A549 (cell line): ENCODE measurements at regions not wholly inside any gene's neighbourhood (a gene's known extent, or its start where the extent isn't known, plus 50 kb on each side); places are given as distances from the start of the nearest gene placed in this dataset.

Experiments used
- ATAC-seq, 2 experiments: fragments of 200-7000 bp in 1 of 2; fragments of >200 bp in 1 of 2; cut with Nextera tagmentation in 1 of 2; cut with Tn5 transposase in 1 of 2; 3 replicates each; pipeline versions ENCODE4 v1.8.0 to v1.9.1; 2018 to 2020; ENCODE audit warnings: mild to moderate bottlenecking in 1 of 2, moderate library complexity in 1 of 2
- CTCF ChIA-PET: fragments of 300-600 bp; sonication (Branson Sonifier 250); formaldehyde crosslinking; extraction: SDS; loops from one replicate; lab custom pipeline; 2021; ENCODE audit warnings: antibody characterized with exemption, inconsistent platforms; lab: Yijun Ruan, JAX
- POLR2A ChIA-PET: fragments of 350-600 bp; formaldehyde crosslinking; extraction: SDS; loops from one replicate; lab custom pipeline; 2021; ENCODE audit warnings: antibody characterized with exemption, inconsistent platforms; lab: Yijun Ruan, JAX
- DNase-seq, 2 experiments: peaks; one replicate each; pipeline versions ENCODE4 v3.0.0 to v3.0.0-alpha.2; 2011 to 2016; ENCODE audit warnings: low read depth in 1 of 2, low spot score in 1 of 2
- FAIRE-seq: peaks from 2 replicates; lab custom pipeline; 2011; peaks lifted over from hg19 to GRCh38; lab: Jason Lieb, UNC
- H3K27ac ChIP-seq, 2 experiments: fragments of >200 bp; sonication (Bioruptor Twin); formaldehyde crosslinking; 3 replicates each; pipeline ENCODE4 v1.5.1; 2016 to 2017
- H3K4me1 ChIP-seq: fragments of >200 bp; sonication (Bioruptor Twin); formaldehyde crosslinking; 3 replicates; pipeline ENCODE4 v1.6.1; 2016
- H3K4me2 ChIP-seq: fragments of >200 bp; sonication (Bioruptor Twin); formaldehyde crosslinking; 3 replicates; pipeline ENCODE4 v1.6.1; 2016
- H3K4me3 ChIP-seq: fragments of >200 bp; sonication (Bioruptor Twin); formaldehyde crosslinking; 3 replicates; pipeline ENCODE4 v1.5.1; 2016
- H3K9me3 ChIP-seq: fragments of >200 bp; sonication (Bioruptor Twin); formaldehyde crosslinking; 3 replicates; pipeline ENCODE4 v1.6.1; 2016
- CBX2 ChIP-seq: fragments of 200-600 bp; sonication (generic); IDR thresholded peaks from 2 replicates; pipeline ENCODE4 v1.6.1; 2016; ENCODE audit warnings: low read depth, mild to moderate bottlenecking, borderline replicate concordance
- EP300 ChIP-seq, 2 experiments: fragments of >200 bp; sonication (Bioruptor Twin); formaldehyde crosslinking; IDR thresholded peaks; 2 replicates in 1 of 2; 3 replicates in 1 of 2; pipeline ENCODE4 v1.6.1; 2016 to 2017
- FOSB ChIP-seq: fragments of 250-450 bp; sonication (Bioruptor Pico); IDR thresholded peaks from 2 replicates; pipeline ENCODE4 v1.5.0; 2020; ENCODE audit warnings: mild to moderate bottlenecking, moderate library complexity
- GATA3 ChIP-seq: IDR thresholded peaks from 2 replicates; pipeline ENCODE4 v1.6.1; 2012; ENCODE audit warnings: borderline replicate concordance
- HEYL ChIP-seq: fragments of 250-450 bp; sonication (Bioruptor Pico); IDR thresholded peaks from 2 replicates; pipeline ENCODE4 v1.8.0; 2021; ENCODE audit warnings: mild to moderate bottlenecking, moderate library complexity
- HOXA7 ChIP-seq: fragments of 250-450 bp; sonication (Bioruptor Pico); IDR thresholded peaks from 2 replicates; pipeline ENCODE4 v1.5.0; 2020; ENCODE audit warnings: mild to moderate bottlenecking, moderate library complexity
- JUNB ChIP-seq: fragments of >200 bp; sonication (Bioruptor Twin); formaldehyde crosslinking; IDR thresholded peaks from 2 replicates; pipeline ENCODE4 v1.6.1; 2016
- KDM1A ChIP-seq: fragments of 200-600 bp; sonication (generic); IDR thresholded peaks from 2 replicates; pipeline ENCODE4 v1.6.1; 2016; ENCODE audit warnings: low read depth, mild to moderate bottlenecking
- KDM5A ChIP-seq: fragments of 200-600 bp; sonication (generic); IDR thresholded peaks from 2 replicates; pipeline ENCODE4 v1.6.1; 2016; ENCODE audit warnings: antibody characterized with exemption, mild to moderate bottlenecking
- MAFK ChIP-seq: fragments of 450-650 bp; IDR thresholded peaks from 2 replicates; pipeline ENCODE4 v1.6.1; 2014; ENCODE audit not compliant: partially characterized antibody
- POLR2A ChIP-seq: IDR thresholded peaks from 2 replicates; pipeline ENCODE4 v1.6.1; 2012; ENCODE audit warnings: mild to moderate bottlenecking, low read length
- POLR2AphosphoS2 ChIP-seq: conservative IDR thresholded peaks from 2 replicates; pipeline ENCODE4 v1.6.1; 2012; ENCODE audit warnings: low read length, improper control_type of control experiment, inconsistent platforms
- RCOR1 ChIP-seq: fragments of 150-350 bp; IDR thresholded peaks from 2 replicates; pipeline ENCODE4 v1.6.1; 2014; ENCODE audit warnings: antibody characterized with exemption, low read length, low read depth
- RNF2 ChIP-seq: fragments of 200-600 bp; sonication (generic); IDR thresholded peaks from 2 replicates; pipeline ENCODE4 v1.6.1; 2016; ENCODE audit warnings: low read depth, mild to moderate bottlenecking, antibody characterized with exemption, moderate library complexity, borderline replicate concordance
- SREBF2 ChIP-seq: fragments of 450-650 bp; IDR thresholded peaks from 2 replicates; pipeline ENCODE4 v1.6.1; 2014; ENCODE audit warnings: mild to moderate bottlenecking, moderate library complexity
- ZC3H11A ChIP-seq: fragments of 450-650 bp; IDR thresholded peaks from 2 replicates; pipeline ENCODE4 v1.6.1; 2014; ENCODE audit warnings: antibody characterized with exemption, mild to moderate bottlenecking
- ZFP36 ChIP-seq: fragments of 450-650 bp; IDR thresholded peaks from 2 replicates; pipeline ENCODE4 v1.6.1; 2014; ENCODE audit warnings: borderline replicate concordance; ENCODE audit not compliant: partially characterized antibody
- WGBS: methylation state at CpG from one replicate; pipeline ENCODE4 v1.1.6; 2017; ENCODE audit errors: missing lambda C conversion rate; 5-methylcytosine and 5-hydroxymethylcytosine counted together
- TF ChIP-seq, protein P1 (sequence below): fragments of >200 bp; sonication (Bioruptor Twin); formaldehyde crosslinking; IDR thresholded peaks from 2 replicates; pipeline ENCODE4 v1.6.1; 2016
- TF ChIP-seq, protein P2 (sequence below): fragments of 200-600 bp; sonication (generic); IDR thresholded peaks from 2 replicates; pipeline ENCODE4 v1.6.1; 2016; ENCODE audit warnings: antibody characterized with exemption, mild to moderate bottlenecking, moderate library complexity
- TF ChIP-seq, protein P3 (sequence below): fragments of 250-450 bp; sonication (Bioruptor Pico); IDR thresholded peaks from 2 replicates; pipeline ENCODE4 v1.5.0; 2021; ENCODE audit warnings: mild to moderate bottlenecking, moderate library complexity, borderline replicate concordance
- TF ChIP-seq, protein P4 (sequence below): fragments of 450-650 bp; IDR thresholded peaks from 2 replicates; pipeline ENCODE4 v1.6.1; 2014; ENCODE audit warnings: antibody characterized with exemption
- TF ChIP-seq, protein P5 (sequence below): fragments of >200 bp; sonication (Bioruptor Twin); formaldehyde crosslinking; IDR thresholded peaks from 3 replicates; pipeline ENCODE4 v1.5.1; 2016
- TF ChIP-seq, protein P6 (sequence below): fragments of 150-350 bp; IDR thresholded peaks from 2 replicates; pipeline ENCODE4 v1.6.1; 2014; ENCODE audit warnings: low read depth, mild to moderate bottlenecking, low read length

DNA sequence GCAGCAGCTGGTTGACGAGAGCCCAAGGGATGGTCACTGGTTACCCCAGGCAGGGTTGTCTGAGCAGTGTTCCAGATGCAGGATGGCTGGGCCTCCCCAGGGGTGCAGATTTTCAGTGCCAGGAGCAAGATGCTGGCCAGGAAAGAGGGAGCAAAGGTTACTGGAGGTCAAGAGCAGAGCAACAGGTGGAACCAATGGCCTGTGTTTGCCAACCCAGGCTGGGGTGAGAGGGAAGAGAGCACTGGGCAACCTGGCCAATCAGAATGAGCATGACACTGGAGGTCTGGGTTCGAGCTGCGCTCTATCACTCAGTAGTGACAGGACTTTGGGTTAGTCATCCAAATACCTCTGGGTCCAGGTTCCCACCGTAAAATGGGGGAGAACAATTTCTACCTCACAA, 90.6 kb upstream of the TLE3 start:
- Histone ChIP-seq H3K4me2 (no peak overlapping the region), H3K9me3 (0 out of 3 replicates have a peak, but pooled peaks cover 6% of the 10 kb centered on the region), H3K4me1 (no peaks in the 10 kb centered on the region), H3K27ac (no peak overlapping the region), H3K4me3 (no peak overlapping the region)
- DNase-seq (no peak), FAIRE-seq (no peak), ATAC-seq (no peak)
- CTCF ChIA-PET, result interaction anchor here (1.0 to 1.4 kb wide), 3 partner anchors 8 to 15 kb away, joined by 3 to 4 read pairs (median 3); no protein-coding TSS in a partner anchor
- 83% methylated on average over 4 of the region's 4 CpGs for WGBS
- POLR2A ChIA-PET, result no interaction called here
- TF ChIP-seq, protein P1, sequence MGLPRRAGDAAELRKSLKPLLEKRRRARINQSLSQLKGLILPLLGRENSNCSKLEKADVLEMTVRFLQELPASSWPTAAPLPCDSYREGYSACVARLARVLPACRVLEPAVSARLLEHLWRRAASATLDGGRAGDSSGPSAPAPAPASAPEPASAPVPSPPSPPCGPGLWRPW, result no peak
- TF ChIP-seq, protein P2, sequence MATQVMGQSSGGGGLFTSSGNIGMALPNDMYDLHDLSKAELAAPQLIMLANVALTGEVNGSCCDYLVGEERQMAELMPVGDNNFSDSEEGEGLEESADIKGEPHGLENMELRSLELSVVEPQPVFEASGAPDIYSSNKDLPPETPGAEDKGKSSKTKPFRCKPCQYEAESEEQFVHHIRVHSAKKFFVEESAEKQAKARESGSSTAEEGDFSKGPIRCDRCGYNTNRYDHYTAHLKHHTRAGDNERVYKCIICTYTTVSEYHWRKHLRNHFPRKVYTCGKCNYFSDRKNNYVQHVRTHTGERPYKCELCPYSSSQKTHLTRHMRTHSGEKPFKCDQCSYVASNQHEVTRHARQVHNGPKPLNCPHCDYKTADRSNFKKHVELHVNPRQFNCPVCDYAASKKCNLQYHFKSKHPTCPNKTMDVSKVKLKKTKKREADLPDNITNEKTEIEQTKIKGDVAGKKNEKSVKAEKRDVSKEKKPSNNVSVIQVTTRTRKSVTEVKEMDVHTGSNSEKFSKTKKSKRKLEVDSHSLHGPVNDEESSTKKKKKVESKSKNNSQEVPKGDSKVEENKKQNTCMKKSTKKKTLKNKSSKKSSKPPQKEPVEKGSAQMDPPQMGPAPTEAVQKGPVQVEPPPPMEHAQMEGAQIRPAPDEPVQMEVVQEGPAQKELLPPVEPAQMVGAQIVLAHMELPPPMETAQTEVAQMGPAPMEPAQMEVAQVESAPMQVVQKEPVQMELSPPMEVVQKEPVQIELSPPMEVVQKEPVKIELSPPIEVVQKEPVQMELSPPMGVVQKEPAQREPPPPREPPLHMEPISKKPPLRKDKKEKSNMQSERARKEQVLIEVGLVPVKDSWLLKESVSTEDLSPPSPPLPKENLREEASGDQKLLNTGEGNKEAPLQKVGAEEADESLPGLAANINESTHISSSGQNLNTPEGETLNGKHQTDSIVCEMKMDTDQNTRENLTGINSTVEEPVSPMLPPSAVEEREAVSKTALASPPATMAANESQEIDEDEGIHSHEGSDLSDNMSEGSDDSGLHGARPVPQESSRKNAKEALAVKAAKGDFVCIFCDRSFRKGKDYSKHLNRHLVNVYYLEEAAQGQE, result no peak
- no peak for TF ChIP-seq EP300 (IDR thresholded peaks at IDR 0.05)
- TF ChIP-seq MAFK, result no peak
- no peak for TF ChIP-seq ZFP36
- no peak for TF ChIP-seq RCOR1
- TF ChIP-seq HOXA7 (CRISPR knock-in tag), result no peak
- TF ChIP-seq, protein P3, sequence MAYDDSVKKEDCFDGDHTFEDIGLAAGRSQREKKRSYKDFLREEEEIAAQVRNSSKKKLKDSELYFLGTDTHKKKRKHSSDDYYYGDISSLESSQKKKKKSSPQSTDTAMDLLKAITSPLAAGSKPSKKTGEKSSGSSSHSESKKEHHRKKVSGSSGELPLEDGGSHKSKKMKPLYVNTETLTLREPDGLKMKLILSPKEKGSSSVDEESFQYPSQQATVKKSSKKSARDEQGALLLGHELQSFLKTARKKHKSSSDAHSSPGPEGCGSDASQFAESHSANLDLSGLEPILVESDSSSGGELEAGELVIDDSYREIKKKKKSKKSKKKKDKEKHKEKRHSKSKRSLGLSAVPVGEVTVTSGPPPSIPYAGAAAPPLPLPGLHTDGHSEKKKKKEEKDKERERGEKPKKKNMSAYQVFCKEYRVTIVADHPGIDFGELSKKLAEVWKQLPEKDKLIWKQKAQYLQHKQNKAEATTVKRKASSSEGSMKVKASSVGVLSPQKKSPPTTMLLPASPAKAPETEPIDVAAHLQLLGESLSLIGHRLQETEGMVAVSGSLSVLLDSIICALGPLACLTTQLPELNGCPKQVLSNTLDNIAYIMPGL, result no peak
- TF ChIP-seq KDM1A, result no peak

DNA sequence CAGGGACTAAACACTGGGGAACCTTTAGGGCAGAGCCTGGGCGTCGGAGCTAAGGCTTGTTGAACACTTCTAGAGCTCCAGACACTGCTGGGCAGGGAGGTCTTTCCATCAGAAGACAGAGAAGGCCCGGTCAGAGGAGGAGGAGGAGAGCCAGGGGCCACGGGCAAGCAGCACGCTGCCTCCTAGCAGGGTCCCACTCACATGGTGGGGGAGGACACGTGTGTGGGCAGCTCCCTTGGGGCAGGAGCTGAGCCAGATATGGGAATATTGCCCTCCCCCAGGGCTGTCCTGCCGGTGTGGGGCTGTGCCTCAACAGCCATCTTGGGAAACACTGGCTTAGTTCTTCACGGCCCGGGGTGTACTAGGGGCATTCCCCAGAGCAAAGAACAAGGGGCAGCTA, 89.6 kb upstream of the TLE3 start:
- ATAC-seq (no peak), DNase-seq (no peak), FAIRE-seq (no peak)
- Histone ChIP-seq H3K4me2 (no peak overlapping the region), H3K27ac (no peak overlapping the region), H3K9me3 (0 out of 3 replicates have a peak, but pooled peaks cover 6% of the 10 kb centered on the region), H3K4me3 (no peak overlapping the region), H3K4me1 (no peaks in the 10 kb centered on the region)
- ChIA-PET CTCF (interaction anchor here (0.6 to 2.3 kb wide), 5 partner anchors 9 to 624 kb away, joined by 3 to 9 read pairs (median 4); no protein-coding TSS in a partner anchor), POLR2A (no interaction called here)
- TF ChIP-seq CBX2 (no peak), HEYL (CRISPR knock-in tag) (no peak), JUNB (no peak), ZC3H11A (no peak), KDM5A (no peak), RNF2 (no peak)
- TF ChIP-seq, protein P4, sequence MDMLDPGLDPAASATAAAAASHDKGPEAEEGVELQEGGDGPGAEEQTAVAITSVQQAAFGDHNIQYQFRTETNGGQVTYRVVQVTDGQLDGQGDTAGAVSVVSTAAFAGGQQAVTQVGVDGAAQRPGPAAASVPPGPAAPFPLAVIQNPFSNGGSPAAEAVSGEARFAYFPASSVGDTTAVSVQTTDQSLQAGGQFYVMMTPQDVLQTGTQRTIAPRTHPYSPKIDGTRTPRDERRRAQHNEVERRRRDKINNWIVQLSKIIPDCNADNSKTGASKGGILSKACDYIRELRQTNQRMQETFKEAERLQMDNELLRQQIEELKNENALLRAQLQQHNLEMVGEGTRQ, result no peak
- WGBS, result 65% methylated on average over 9 of the region's 9 CpGs

DNA sequence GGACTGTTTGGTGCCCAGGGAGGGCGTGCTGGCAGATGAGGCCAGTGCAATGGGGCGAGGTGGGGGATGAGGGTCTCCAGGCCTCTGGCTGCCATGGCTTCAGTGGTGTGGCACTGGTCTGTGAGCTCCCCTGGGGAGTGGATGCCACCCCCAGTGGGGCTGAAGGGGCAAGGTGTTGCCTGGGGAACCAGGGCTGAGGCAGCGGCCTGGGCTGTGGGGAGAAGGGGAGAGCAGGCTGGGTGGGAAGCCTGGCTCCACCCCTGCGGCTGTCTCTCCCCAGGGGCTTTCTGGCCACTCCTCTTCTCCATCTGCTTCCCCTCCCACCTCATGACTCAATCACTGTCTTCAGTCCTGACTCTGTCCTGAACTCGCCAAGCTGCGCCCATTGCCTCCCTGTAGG, 88.4 kb upstream of the TLE3 start:
- FAIRE-seq, result no peak
- ChIA-PET CTCF (interaction anchor here (2.3 kb wide), 1 partner anchor 10 kb away, joined by 9 read pairs; no protein-coding TSS in a partner anchor), POLR2A (no interaction called here)
- Histone ChIP-seq H3K9me3 (no peaks in the 10 kb centered on the region), H3K27ac (no peak overlapping the region), H3K4me2 (no peak overlapping the region), H3K4me1 (no peaks in the 10 kb centered on the region; the same call in 2 of the 3 replicates), H3K4me3 (no peak overlapping the region)
- no peak for DNase-seq
- WGBS, result 76% methylated on average over 6 of the region's 6 CpGs
- ATAC-seq, result no peak; a peak in 1 of 6 replicates
- TF ChIP-seq, protein P5, sequence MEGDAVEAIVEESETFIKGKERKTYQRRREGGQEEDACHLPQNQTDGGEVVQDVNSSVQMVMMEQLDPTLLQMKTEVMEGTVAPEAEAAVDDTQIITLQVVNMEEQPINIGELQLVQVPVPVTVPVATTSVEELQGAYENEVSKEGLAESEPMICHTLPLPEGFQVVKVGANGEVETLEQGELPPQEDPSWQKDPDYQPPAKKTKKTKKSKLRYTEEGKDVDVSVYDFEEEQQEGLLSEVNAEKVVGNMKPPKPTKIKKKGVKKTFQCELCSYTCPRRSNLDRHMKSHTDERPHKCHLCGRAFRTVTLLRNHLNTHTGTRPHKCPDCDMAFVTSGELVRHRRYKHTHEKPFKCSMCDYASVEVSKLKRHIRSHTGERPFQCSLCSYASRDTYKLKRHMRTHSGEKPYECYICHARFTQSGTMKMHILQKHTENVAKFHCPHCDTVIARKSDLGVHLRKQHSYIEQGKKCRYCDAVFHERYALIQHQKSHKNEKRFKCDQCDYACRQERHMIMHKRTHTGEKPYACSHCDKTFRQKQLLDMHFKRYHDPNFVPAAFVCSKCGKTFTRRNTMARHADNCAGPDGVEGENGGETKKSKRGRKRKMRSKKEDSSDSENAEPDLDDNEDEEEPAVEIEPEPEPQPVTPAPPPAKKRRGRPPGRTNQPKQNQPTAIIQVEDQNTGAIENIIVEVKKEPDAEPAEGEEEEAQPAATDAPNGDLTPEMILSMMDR, result no peak
- TF ChIP-seq FOSB (no peak), HEYL (CRISPR knock-in tag) (no peak), POLR2A (no peak), SREBF2 (no peak), GATA3 (no peak), POLR2AphosphoS2 (no peak)
- TF ChIP-seq, protein P6, sequence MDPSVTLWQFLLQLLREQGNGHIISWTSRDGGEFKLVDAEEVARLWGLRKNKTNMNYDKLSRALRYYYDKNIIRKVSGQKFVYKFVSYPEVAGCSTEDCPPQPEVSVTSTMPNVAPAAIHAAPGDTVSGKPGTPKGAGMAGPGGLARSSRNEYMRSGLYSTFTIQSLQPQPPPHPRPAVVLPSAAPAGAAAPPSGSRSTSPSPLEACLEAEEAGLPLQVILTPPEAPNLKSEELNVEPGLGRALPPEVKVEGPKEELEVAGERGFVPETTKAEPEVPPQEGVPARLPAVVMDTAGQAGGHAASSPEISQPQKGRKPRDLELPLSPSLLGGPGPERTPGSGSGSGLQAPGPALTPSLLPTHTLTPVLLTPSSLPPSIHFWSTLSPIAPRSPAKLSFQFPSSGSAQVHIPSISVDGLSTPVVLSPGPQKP, result no peak
- TF ChIP-seq, protein P4, result no peak
